ENCODE measurements at regions not wholly inside any gene's neighbourhood (a gene's known extent, or its start where the extent isn't known, plus 50 kb on each side); places are given as distances from the start of the nearest gene placed in this dataset.

DNA sequence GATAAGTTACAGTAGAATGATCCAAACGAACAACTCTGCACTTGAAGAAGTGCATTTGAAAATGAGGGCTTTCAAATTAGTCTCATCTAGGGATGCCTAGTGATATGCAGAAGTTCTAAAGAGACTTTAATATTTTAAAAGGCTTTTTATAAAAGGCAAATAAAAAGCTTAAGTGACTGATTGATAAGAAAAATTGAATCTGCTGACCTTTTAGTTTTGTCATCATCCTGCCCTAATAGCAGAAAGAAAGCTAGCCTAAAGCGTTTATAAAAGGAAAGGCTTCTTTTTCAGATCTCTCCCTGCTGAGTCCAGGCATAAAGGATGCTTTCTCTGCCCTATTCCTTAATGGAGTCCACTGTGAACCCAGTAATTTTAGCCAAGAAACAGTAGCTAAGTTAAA is 72.7 kb upstream of the ALDH1L1 start:
- no peak overlapping the region for H3K4me3 ChIP-seq (ENCODE audit: low read depth, low read length)
- no peak overlapping the region for H3K27ac ChIP-seq
- H3K36me3 ChIP-seq, result no peaks in the 10 kb centered on the region
- DNase-seq, result no peak
- TF ChIP-seq, protein P1, sequence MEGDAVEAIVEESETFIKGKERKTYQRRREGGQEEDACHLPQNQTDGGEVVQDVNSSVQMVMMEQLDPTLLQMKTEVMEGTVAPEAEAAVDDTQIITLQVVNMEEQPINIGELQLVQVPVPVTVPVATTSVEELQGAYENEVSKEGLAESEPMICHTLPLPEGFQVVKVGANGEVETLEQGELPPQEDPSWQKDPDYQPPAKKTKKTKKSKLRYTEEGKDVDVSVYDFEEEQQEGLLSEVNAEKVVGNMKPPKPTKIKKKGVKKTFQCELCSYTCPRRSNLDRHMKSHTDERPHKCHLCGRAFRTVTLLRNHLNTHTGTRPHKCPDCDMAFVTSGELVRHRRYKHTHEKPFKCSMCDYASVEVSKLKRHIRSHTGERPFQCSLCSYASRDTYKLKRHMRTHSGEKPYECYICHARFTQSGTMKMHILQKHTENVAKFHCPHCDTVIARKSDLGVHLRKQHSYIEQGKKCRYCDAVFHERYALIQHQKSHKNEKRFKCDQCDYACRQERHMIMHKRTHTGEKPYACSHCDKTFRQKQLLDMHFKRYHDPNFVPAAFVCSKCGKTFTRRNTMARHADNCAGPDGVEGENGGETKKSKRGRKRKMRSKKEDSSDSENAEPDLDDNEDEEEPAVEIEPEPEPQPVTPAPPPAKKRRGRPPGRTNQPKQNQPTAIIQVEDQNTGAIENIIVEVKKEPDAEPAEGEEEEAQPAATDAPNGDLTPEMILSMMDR (IDR thresholded peaks at IDR 0.05; ENCODE audit: low read depth, low read length), result no peak
- no peaks in the 10 kb centered on the region for H3K9me3 ChIP-seq (ENCODE audit: severe bottlenecking)
- H3K27me3 ChIP-seq (ENCODE audit: insufficient read depth, low read depth, severe bottlenecking), result no peaks in the 10 kb centered on the region

DNA sequence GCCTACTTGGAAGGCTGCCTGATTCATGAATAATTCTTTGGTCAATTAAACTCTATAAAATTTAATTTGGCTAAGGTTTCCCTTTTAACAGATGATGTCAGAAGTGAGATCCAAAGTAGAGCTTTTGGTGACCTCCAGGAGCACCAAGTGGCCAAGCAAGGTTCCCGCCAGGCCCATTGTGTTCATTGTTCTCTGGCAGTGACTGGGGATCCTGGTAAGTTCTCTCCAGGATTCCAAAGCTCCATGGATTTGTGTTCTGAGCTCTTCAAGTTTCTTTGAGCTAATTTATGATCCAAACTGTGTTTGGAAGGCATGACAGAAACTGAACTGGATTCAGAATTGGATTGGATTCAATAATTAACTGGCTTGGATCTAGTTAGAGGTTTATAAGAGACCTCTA is 72.0 kb upstream of the ALDH1L1 start:
- H3K4me3 ChIP-seq (ENCODE audit: low read depth, low read length), result no peak overlapping the region
- TF ChIP-seq, protein P1 (IDR thresholded peaks at IDR 0.05; ENCODE audit: low read depth, low read length), result no peak
- no peak overlapping the region for H3K27ac ChIP-seq
- no peaks in the 10 kb centered on the region for H3K9me3 ChIP-seq (ENCODE audit: severe bottlenecking)
- DNase-seq, result no peak
- H3K36me3 ChIP-seq, result no peaks in the 10 kb centered on the region
- no peaks in the 10 kb centered on the region for H3K27me3 ChIP-seq (ENCODE audit: insufficient read depth, low read depth, severe bottlenecking)

GRCh38 chr3:126245811-126246727 is 65.7 kb upstream of the ALDH1L1 start:
- H3K9me3 ChIP-seq (ENCODE audit: severe bottlenecking), result peaks cover 18% of the 10 kb centered on the region
- TF ChIP-seq, protein P1 (IDR thresholded peaks at IDR 0.05; ENCODE audit: low read depth, low read length), result peak; percentile 50
- DNase-seq, result peak; percentile 59
- H3K4me3 ChIP-seq (ENCODE audit: low read depth, low read length), result no peak overlapping the region
- peak overlapping the region; percentile 79 for H3K27ac ChIP-seq
- H3K27me3 ChIP-seq (ENCODE audit: insufficient read depth, low read depth, severe bottlenecking), result no peaks in the 10 kb centered on the region
- no peaks in the 10 kb centered on the region for H3K36me3 ChIP-seq
